ENCODE measurements at regions not wholly inside any gene's neighbourhood (a gene's known extent, or its start where the extent isn't known, plus 50 kb on each side); places are given as distances from the start of the nearest gene placed in this dataset.

DNA sequence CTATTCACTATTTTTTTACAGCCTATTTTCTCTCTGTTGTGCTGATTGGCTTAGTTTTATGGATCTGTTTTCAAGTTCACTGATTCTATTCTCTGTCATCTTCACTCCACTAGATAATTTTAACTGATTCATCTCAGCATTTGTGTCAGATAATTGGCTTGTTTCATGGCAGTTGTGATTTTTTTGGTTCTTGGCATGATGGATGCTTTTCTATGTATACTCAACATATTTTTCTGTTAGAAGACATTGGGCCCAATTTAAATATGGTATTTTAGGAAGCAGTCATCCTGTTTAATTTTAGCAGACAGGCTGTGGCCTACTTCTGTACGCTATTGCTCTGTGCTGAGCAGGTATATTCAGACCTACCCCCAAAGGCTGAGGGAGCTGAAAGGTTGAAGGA, 1865.3 kb upstream of the ACO1 start:
- Histone ChIP-seq H3K9me3 (no peaks in the 10 kb centered on the region), H3K4me1 (no peaks in the 10 kb centered on the region), H3K27me3 (replicated peaks; ENCODE audit: control insufficient read depth, insufficient read depth, low read length) (no peaks in the 10 kb centered on the region), H3K36me3 (ENCODE audit: control insufficient read depth, insufficient read depth, low read length) (no peaks in the 10 kb centered on the region), H3K4me3 (ENCODE audit: low read depth, low read length) (no peak overlapping the region)
- Mint-ChIP-seq H3K36me3 (ENCODE audit: insufficient read depth, unreplicated experiment) (no peaks in the 10 kb centered on the region), H3K4me3 (ENCODE audit: unreplicated experiment) (no peak overlapping the region), H3K27me3 (ENCODE audit: insufficient read depth, unreplicated experiment) (no peaks in the 10 kb centered on the region), H3K27ac (ENCODE audit: unreplicated experiment) (no peak overlapping the region), H3K4me1 (ENCODE audit: low read depth, unreplicated experiment) (no peaks in the 10 kb centered on the region), H3K9me3 (ENCODE audit: unreplicated experiment) (no peaks in the 10 kb centered on the region)
- no peak for DNase-seq
- intact Hi-C loops (cut with micrococcal nuclease; ENCODE audit: unreplicated experiment) = no loop called here
- TF ChIP-seq, protein P1, sequence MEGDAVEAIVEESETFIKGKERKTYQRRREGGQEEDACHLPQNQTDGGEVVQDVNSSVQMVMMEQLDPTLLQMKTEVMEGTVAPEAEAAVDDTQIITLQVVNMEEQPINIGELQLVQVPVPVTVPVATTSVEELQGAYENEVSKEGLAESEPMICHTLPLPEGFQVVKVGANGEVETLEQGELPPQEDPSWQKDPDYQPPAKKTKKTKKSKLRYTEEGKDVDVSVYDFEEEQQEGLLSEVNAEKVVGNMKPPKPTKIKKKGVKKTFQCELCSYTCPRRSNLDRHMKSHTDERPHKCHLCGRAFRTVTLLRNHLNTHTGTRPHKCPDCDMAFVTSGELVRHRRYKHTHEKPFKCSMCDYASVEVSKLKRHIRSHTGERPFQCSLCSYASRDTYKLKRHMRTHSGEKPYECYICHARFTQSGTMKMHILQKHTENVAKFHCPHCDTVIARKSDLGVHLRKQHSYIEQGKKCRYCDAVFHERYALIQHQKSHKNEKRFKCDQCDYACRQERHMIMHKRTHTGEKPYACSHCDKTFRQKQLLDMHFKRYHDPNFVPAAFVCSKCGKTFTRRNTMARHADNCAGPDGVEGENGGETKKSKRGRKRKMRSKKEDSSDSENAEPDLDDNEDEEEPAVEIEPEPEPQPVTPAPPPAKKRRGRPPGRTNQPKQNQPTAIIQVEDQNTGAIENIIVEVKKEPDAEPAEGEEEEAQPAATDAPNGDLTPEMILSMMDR (IDR thresholded peaks at IDR 0.05; ENCODE audit: insufficient read depth in 1 of 2, low read depth in 1 of 2, low read length in 1 of 2, severe bottlenecking in 1 of 2, unreplicated experiment in 1 of 2) = no peak
- POLR2A ChIA-PET = no interaction called here
- no TSS peak for BruUV-seq (replicated peaks)
- CTCF ChIA-PET = no interaction called here

DNA sequence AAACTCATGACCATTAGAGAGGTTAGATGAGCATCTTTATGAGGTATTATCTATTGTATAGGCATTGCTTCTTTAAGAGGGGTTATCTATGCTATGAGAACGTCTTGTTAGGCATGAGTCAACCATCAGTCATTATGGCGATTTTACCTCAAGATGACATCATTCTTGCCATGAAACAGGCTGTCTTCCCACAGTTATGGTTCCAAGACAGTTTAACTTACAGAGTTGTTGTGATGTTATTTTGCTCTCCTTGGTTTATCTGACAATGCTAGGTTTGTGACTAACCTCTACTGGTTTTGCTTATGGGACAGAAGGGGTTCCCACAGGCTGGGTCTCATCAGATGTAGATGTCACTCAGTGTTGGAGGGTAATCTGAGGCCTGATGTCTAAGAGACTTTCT, 1864.7 kb upstream of the ACO1 start:
- POLR2A ChIA-PET = no interaction called here
- H3K9me3 Mint-ChIP-seq (ENCODE audit: unreplicated experiment) = no peaks in the 10 kb centered on the region
- CTCF ChIA-PET = no interaction called here

DNA sequence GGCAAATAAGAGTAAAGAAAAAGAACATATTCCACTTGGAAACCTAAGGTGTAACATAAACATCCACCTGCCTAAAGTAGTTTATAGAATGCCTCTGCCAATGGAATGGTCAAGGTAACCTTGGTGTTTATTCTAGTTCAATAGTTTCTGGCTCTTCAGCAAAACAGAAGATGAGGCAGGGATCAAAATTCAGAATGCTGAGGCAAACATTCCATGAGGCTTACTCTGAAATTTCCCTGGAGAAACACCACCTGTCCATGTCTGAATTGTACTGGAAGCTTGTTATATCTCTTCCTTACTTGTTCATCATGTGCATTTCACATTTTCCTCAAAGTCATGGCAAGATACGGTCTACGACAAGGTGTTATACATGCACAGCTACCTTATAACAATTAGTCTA, 1862.4 kb upstream of the ACO1 start:
- no peak for DNase-seq
- H3K27ac Mint-ChIP-seq (ENCODE audit: unreplicated experiment) = no peak overlapping the region
- H3K4me1 ChIP-seq = no peaks in the 10 kb centered on the region
- H3K9me3 ChIP-seq = no peaks in the 10 kb centered on the region
- H3K9me3 Mint-ChIP-seq (ENCODE audit: unreplicated experiment) = no peaks in the 10 kb centered on the region
- ChIA-PET POLR2A (no interaction called here), CTCF (no interaction called here)
- no peaks in the 10 kb centered on the region for H3K36me3 Mint-ChIP-seq (ENCODE audit: insufficient read depth, unreplicated experiment)
- H3K4me3 Mint-ChIP-seq (ENCODE audit: unreplicated experiment) = no peak overlapping the region
- TF ChIP-seq, protein P1 (IDR thresholded peaks at IDR 0.05; ENCODE audit: insufficient read depth in 1 of 2, low read depth in 1 of 2, low read length in 1 of 2, severe bottlenecking in 1 of 2, unreplicated experiment in 1 of 2) = no peak
- intact Hi-C loops (cut with micrococcal nuclease; ENCODE audit: unreplicated experiment) = no loop called here
- H3K27me3 ChIP-seq (replicated peaks; ENCODE audit: control insufficient read depth, insufficient read depth, low read length) = no peaks in the 10 kb centered on the region
- H3K4me3 ChIP-seq (ENCODE audit: low read depth, low read length) = no peak overlapping the region
- no TSS peak for BruUV-seq (replicated peaks)
- peaks cover 2% of the 10 kb centered on the region for H3K27me3 Mint-ChIP-seq (ENCODE audit: insufficient read depth, unreplicated experiment)
- no peaks in the 10 kb centered on the region for H3K36me3 ChIP-seq (ENCODE audit: control insufficient read depth, insufficient read depth, low read length)
- H3K4me1 Mint-ChIP-seq (ENCODE audit: low read depth, unreplicated experiment) = no peaks in the 10 kb centered on the region

More for the DNA sequence above, 1864.7 kb upstream of the ACO1 start:
- H3K27me3 Mint-ChIP-seq (ENCODE audit: insufficient read depth, unreplicated experiment) = no peaks in the 10 kb centered on the region
- Histone ChIP-seq H3K4me3 (ENCODE audit: low read depth, low read length) (no peak overlapping the region), H3K36me3 (ENCODE audit: control insufficient read depth, insufficient read depth, low read length) (no peaks in the 10 kb centered on the region), H3K9me3 (no peaks in the 10 kb centered on the region), H3K4me1 (no peaks in the 10 kb centered on the region), H3K27me3 (replicated peaks; ENCODE audit: control insufficient read depth, insufficient read depth, low read length) (no peaks in the 10 kb centered on the region)
- intact Hi-C loops (cut with micrococcal nuclease; ENCODE audit: unreplicated experiment) = no loop called here
- DNase-seq = no peak
- no TSS peak for BruUV-seq (replicated peaks)
- H3K27ac Mint-ChIP-seq (ENCODE audit: unreplicated experiment) = no peak overlapping the region
- TF ChIP-seq, protein P1 (IDR thresholded peaks at IDR 0.05; ENCODE audit: insufficient read depth in 1 of 2, low read depth in 1 of 2, low read length in 1 of 2, severe bottlenecking in 1 of 2, unreplicated experiment in 1 of 2) = no peak
- H3K4me1 Mint-ChIP-seq (ENCODE audit: low read depth, unreplicated experiment) = no peaks in the 10 kb centered on the region
- no peak overlapping the region for H3K4me3 Mint-ChIP-seq (ENCODE audit: unreplicated experiment)
- H3K36me3 Mint-ChIP-seq (ENCODE audit: insufficient read depth, unreplicated experiment) = no peaks in the 10 kb centered on the region
